VCaP (cell line): ENCODE measurements at regions not wholly inside any gene's neighbourhood (a gene's known extent, or its start where the extent isn't known, plus 50 kb on each side); places are given as distances from the start of the nearest gene placed in this dataset.
"Not testable (repeated sequence)": the region's sequence is repeated elsewhere in the genome, so short reads cannot be mapped to it uniquely, and the experiment has no call there.

Source experiments
- H3K27ac ChIP-seq: fragments of 450-650 bp; 2 replicates; pipeline ENCODE4 v1.5.1; 2017
- CTCF ChIP-seq: fragments of 450-650 bp; conservative IDR thresholded peaks from 2 replicates; pipeline ENCODE4 v1.5.1; 2017; ENCODE audit warnings: mild to moderate bottlenecking, moderate library complexity

DNA sequence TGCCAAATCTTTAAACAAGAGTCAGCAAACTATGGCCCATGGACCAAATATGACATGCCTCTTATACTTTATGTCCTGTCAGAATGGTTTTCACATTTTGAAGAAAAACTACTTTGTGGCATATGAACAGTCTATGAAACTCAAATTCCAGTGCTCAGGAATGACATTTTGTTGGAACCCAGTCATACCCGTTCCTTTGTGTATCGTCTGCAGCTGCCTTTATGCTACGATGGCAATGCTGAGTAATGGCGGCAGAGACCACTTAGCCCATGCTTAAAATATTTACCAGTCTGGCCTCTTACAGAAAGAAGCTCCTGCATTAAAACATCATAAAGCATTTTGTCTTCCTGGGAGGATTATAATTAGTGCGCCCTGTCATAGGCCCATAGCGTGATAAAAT lies 140.5 kb upstream of the FHL2 start:
- no peak overlapping the region for H3K27ac ChIP-seq
- TF ChIP-seq CTCF = no peak

GRCh38 chr2:105538840-105539239 lies 140.0 kb upstream of the FHL2 start:
- TF ChIP-seq CTCF = no peak
- H3K27ac ChIP-seq = no peak overlapping the region

DNA sequence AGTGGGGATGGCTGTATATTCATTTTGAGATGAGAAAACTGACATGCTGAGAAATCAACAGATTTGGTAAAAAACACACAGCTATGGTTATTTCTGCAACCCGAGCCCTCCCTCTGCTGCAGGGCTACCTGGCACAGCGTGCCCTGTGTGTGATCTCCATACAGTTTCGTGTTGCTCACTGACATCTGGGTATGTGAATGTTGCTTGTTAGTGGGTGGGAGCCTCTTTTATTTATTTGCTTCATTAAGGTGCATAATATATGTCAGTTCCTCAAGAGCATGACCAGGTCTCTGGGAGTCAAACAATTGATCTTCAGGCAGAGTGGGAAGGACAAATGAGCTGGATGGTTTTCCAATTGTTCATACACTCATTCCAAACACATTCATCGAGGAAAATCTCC lies 139.1 kb upstream of the FHL2 start:
- no peak overlapping the region for H3K27ac ChIP-seq
- no peak for TF ChIP-seq CTCF

DNA sequence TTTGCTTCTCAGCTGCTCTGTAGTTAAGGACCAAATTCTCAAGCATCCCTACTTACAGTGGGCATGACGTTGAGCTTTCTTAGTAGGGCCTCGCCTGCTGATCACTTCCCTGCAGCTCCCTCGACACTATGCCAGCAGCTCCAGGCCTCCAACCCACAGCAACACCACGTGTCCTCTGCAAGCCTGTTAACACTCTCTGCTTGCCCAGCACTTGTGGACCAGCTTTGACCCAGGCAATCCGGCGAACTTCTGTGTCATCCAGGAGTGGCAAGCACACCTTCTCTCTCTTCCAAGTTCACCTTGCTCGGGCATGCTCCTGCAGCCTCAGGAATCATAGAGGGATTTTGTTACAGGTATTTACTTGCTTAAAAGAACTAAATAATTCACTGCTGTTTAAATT lies 138.6 kb upstream of the FHL2 start:
- no peak overlapping the region for H3K27ac ChIP-seq
- no peak for TF ChIP-seq CTCF

- TF ChIP-seq CTCF = no peak
- H3K27ac ChIP-seq = no peak overlapping the region
Measured at GRCh38 chr2:105536175-105536574, 137.3 kb upstream of the FHL2 start.

DNA sequence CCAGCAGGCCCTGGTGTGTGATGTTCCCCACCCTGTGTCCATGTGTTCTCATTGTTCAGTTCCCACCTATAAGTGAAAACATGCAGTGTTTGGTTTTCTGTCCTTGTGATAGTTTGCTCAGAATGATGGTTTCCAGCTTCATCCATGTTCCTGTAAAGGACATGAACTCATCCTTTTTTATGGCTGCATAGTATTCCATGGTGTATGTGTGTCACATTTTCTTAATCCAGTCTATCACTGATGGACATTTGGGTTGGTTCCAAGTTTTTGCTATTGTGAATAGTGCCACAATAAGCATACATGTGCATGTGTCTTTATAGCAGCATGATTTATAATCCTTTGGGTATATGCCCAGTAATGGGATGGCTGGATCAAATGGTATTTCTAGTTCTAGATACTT lies 130.4 kb upstream of the FHL2 start:
- H3K27ac ChIP-seq = not testable (repeated sequence)

- no peak for TF ChIP-seq CTCF
- no peak overlapping the region for H3K27ac ChIP-seq
Measured at GRCh38 chr2:105526000-105526925, 127.4 kb upstream of the FHL2 start.

GRCh38 chr2:105525201-105525600 lies 126.3 kb upstream of the FHL2 start:
- no peak for TF ChIP-seq CTCF
- no peak overlapping the region for H3K27ac ChIP-seq
